ENCODE measurements at regions not wholly inside any gene's neighbourhood (a gene's known extent, or its start where the extent isn't known, plus 50 kb on each side); places are given as distances from the start of the nearest gene placed in this dataset.

DNA sequence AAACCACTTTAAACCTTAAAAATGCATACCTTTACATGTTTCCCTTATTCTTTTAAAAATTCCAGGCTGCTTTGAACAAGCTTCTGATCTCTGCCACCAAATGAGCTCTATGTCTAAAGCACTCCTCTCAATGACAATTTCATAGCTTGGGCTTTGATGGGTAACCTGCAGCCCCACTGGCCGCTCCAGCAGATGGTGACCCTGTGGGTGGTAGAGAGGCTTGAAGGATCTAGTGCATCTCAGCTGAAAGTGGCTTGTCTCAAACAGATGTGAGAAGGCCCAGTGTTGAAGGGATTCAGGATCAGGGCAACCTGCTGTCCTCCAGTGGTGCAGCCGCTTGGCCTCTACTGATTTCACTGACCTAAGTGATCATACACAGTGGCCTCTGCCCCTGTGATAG, 84.7 kb upstream of the IRF2BP2 start:
- no peak overlapping the region for H3K27ac ChIP-seq (ENCODE audit: low read depth, low read length)
- DNase-seq (ENCODE audit: low read depth, low spot score) = no peak
- no peak for TF ChIP-seq CTCF (IDR thresholded peaks at IDR 0.05; ENCODE audit: low read depth, low read length)
- H3K27me3 ChIP-seq (ENCODE audit: control insufficient read depth, insufficient read depth, low read length) = no peaks in the 10 kb centered on the region
- ChIA-PET CTCF (no interaction called here), POLR2A (no interaction called here)
- no peak overlapping the region for H3K4me3 ChIP-seq (ENCODE audit: low read depth, low read length)
- no peaks in the 10 kb centered on the region for H3K9me3 ChIP-seq (ENCODE audit: control insufficient read depth, insufficient read depth, low read length)

GRCh38 chr1:234692966-234693580, 83.1 kb upstream of the IRF2BP2 start:
- no peak for DNase-seq (ENCODE audit: low read depth, low spot score)
- Histone ChIP-seq H3K4me3 (ENCODE audit: low read depth, low read length) (no peak overlapping the region), H3K27me3 (ENCODE audit: control insufficient read depth, insufficient read depth, low read length) (no peaks in the 10 kb centered on the region), H3K27ac (ENCODE audit: low read depth, low read length) (no peak overlapping the region), H3K9me3 (ENCODE audit: control insufficient read depth, insufficient read depth, low read length) (no peaks in the 10 kb centered on the region)
- ChIA-PET CTCF (no interaction called here), POLR2A (no interaction called here)
- TF ChIP-seq CTCF (IDR thresholded peaks at IDR 0.05; ENCODE audit: low read depth, low read length) = no peak

- CTCF ChIA-PET = interaction anchor here (0.6 to 1.0 kb wide), 2 partner anchors 30 to 1091 kb away, joined by 3 read pairs; no protein-coding TSS in a partner anchor
- no peak overlapping the region for H3K4me3 ChIP-seq (ENCODE audit: low read depth, low read length)
- H3K27me3 ChIP-seq (ENCODE audit: control insufficient read depth, insufficient read depth, low read length) = no peaks in the 10 kb centered on the region
- no peak overlapping the region for H3K27ac ChIP-seq (ENCODE audit: low read depth, low read length)
- POLR2A ChIA-PET = no interaction called here
- DNase-seq (ENCODE audit: low read depth, low spot score) = no peak
- TF ChIP-seq CTCF (IDR thresholded peaks at IDR 0.05; ENCODE audit: low read depth, low read length) = peak; percentile 37
- no peaks in the 10 kb centered on the region for H3K9me3 ChIP-seq (ENCODE audit: control insufficient read depth, insufficient read depth, low read length)
Observed at GRCh38 chr1:234691567-234691966, 81.6 kb upstream of the IRF2BP2 start.

DNA sequence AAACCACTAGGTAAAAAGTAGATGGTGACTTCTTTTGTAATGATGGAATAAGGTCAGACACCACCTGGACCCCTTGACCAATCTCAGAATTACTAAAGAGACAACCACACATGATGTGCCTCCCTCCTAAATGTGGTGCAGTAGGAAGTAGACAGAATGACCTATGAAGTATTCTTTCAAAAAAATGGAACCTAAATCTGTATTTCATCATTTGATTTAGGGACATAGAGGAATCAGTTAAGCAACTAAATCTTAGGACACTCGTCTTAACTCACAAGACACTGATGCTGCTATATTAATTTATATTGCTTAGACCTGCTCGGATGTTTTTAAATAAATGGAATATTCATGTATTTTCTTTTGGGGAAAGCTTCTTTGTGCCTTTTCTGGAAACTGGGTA, 80.9 kb upstream of the IRF2BP2 start:
- POLR2A ChIA-PET = no interaction called here
- no peak for TF ChIP-seq CTCF (IDR thresholded peaks at IDR 0.05; ENCODE audit: low read depth, low read length)

GRCh38 chr1:234689236-234689635, 79.3 kb upstream of the IRF2BP2 start:
- POLR2A ChIA-PET = no interaction called here
- Histone ChIP-seq H3K27me3 (ENCODE audit: control insufficient read depth, insufficient read depth, low read length) (no peaks in the 10 kb centered on the region), H3K27ac (ENCODE audit: low read depth, low read length) (no peak overlapping the region), H3K9me3 (ENCODE audit: control insufficient read depth, insufficient read depth, low read length) (no peaks in the 10 kb centered on the region), H3K4me3 (ENCODE audit: low read depth, low read length) (no peak overlapping the region)
- no peak for DNase-seq (ENCODE audit: low read depth, low spot score)
- CTCF ChIA-PET = no interaction called here
- TF ChIP-seq CTCF (IDR thresholded peaks at IDR 0.05; ENCODE audit: low read depth, low read length) = no peak

More for the DNA sequence above, 80.9 kb upstream of the IRF2BP2 start:
- Histone ChIP-seq H3K27me3 (ENCODE audit: control insufficient read depth, insufficient read depth, low read length) (no peaks in the 10 kb centered on the region), H3K27ac (ENCODE audit: low read depth, low read length) (no peak overlapping the region), H3K4me3 (ENCODE audit: low read depth, low read length) (no peak overlapping the region), H3K9me3 (ENCODE audit: control insufficient read depth, insufficient read depth, low read length) (no peaks in the 10 kb centered on the region)
- no peak for DNase-seq (ENCODE audit: low read depth, low spot score)
- CTCF ChIA-PET = interaction anchor here (0.6 to 1.0 kb wide), 2 partner anchors 31 to 1092 kb away, joined by 3 read pairs; no protein-coding TSS in a partner anchor

Measured in AG04450 (cell line).